GM21825 (cell line): ENCODE measurements at regions not wholly inside any gene's neighbourhood (a gene's known extent, or its start where the extent isn't known, plus 50 kb on each side); places are given as distances from the start of the nearest gene placed in this dataset.

Source experiments
- ATAC-seq: cut with Tn5 transposase; IDR thresholded peaks from one replicate; pipeline ENCODE4 v1.9.1; 2021; ENCODE audit warnings: mild to moderate bottlenecking, moderate library complexity; ENCODE audit not compliant: unreplicated experiment

GRCh38 chr2:42927334-42928160, 135.2 kb upstream of the HAAO start:
- ATAC-seq = no peak

- no peak for ATAC-seq
These were observed 134.3 kb upstream of the HAAO start for GRCh38 chr2:42926434-42927333.

DNA sequence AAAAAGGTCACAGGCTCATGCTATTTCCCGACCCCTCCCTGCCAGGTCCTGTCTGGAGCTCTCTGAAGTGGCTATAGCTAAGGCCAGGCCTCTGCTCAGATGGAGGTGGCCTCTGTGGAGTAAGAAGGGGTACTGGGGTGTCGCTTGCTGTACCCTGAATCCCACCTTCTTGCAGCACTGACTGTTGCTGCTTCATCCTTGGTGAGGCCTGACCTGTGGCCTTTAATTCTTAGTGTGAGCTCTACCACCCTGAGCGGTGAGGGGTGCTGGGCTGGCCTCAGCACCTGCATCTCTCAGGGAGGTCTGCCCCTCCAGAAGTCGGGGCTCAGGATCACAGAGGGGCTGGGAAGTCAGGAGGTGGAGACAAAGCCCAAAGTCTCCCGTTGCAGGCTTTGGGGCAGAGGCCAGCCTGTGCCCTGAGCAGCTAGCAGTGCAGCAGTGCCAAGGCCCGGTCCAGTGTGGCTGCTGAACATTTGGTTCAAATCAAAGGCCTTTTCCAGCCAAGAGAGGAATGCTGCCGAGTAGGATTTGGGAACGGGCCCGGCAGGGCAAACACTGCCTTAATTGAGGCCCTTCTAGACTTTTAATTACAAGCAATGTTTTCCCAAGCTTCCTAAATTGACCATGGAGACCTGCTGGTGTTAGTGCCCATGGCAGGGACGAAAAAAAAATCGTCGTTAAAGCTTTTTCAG, 133.5 kb upstream of the HAAO start:
- no peak for ATAC-seq

- no peak for ATAC-seq
These were observed 132.1 kb upstream of the HAAO start for GRCh38 chr2:42924418-42924886.

- no peak for ATAC-seq
These were observed 131.4 kb upstream of the HAAO start for GRCh38 chr2:42923580-42924417.

DNA sequence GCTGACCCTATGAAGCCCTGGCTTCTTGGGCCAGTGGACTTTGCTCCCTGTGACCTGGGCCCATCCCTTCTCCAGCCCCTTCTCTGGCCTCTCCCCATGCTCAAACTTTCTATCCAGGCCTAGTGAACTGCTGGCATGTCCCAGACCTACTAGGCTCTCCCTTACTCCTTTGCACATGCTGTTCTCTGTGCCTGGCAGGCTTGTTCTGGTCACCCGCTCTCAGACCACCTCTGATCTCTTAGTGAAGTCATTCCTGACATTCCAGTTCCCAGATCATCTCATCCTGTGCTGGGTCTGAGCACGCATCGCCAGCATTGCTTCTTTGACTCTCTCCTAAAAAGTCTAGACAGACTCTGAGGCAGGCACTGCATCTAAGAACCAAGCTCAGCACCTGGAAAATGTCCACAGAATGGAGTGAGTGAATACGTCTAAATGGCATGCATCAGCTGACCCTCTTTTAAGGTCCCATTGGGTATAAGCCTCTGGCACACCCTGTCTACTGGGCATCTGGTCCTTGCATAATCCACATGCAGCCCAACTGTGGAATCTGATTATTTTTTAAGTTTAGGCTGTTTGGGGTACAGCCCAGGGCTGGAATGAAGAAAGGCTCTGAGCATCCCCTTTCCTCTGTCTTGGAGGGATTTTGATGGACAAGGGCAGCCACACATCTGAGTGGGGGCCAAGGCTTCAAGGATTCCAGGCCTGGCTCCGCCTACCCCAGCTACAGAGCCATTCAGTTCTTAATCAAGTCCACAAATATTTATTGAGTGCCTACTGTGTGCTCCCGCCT, 130.6 kb upstream of the HAAO start:
- ATAC-seq = no peak

DNA sequence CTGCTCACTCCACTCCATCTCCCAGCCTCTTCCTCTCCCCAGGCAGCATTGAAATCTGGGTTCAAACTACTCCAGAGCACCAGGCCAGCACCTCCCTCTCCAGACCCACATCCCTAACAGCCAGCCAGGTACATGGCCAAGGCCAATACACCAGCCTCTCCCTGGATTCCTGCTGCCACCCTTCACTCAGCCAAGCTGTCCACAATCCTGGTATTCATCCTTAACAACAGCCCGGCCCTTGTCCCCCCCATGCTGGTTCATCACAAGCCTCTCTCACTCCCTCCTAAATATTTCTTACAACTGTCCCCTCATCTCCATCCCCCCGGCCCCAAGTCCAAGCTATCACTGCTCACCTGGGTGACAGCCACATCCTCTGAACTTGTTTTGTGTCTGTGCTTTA, 129.9 kb upstream of the HAAO start:
- ATAC-seq = no peak

GRCh38 chr2:42921721-42922120, 129.3 kb upstream of the HAAO start:
- no peak for ATAC-seq

DNA sequence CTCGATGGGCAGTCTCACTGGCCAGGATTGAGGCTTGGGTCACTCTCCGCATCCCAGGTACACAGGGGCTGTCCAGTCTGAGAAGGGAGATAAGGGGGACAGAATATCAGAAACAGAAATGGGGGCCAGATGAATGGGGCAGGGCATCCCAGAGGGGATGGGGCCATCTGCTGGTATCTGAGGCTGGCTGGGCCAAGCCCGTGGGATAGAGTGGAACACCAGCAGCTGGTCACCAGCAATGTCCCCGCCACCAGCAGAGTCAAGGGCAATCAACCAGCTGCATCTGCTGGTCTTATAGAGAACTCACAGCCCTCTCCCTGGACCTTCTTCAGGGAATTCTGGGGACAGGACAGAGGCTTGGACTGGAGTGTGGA, 128.8 kb upstream of the HAAO start:
- no peak for ATAC-seq

DNA sequence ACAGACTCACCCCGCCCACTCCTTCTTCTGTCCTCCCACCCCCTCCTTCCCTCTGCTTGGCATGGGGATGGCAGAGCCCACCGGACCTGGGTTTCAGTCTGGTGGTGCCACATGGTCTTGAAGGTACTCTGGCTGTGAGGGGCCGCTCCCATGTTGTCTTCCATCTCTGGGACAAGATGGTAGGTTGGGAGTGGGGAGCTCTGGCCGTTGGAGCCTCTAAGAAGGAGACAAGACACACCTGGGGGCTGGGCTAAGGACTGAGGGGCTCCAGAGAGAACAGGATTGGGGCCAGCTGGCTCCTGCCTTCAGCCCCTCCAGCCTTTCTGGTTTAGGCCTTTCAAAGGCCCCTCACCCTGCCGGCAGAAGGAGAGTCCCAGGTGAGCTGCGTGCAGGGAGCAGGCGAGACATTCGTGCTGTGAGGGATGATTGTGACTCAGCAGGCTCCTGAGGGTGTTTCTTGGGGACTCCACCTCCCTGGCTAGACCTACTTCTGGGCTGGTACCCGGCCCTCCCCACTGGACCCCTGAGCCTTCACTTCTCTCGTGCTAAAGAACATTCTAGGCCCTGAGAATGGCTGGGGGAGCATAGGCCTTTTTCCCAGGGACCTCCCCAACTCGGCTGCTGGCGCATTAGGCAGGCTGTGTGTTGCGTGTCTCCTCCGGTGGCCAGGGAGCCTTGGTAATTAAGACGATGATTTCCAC, 128.2 kb upstream of the HAAO start:
- no peak for ATAC-seq

DNA sequence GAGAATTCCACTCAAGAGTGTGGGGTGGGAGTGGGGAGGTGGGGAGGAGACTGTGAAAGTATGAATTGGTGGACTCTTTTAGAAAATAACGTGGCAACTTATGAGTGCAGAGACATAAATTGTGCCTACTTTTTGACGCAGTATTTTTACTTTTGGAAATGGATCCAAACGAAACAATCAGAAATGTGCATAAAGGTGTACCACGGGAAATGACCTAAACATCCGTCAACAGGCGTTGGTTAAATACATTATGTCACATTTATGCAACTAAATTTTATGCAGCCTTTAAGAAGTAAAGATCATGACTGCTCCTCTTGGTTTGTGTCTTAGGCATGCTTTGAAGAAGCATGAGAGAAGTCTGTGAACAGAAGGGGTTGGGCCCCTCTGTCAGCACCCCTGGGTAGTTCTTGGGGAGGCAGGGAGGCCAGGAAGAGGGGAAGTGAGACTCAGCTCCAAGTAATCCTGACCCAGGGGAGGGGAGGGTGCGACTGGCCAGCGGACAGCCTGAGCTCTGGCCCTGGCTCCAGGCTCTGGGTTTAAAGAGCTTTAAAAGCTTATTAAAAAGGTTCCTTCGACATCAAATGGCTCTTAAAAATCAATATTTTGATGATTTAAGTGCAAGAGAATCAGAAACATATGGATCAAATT, 126.4 kb upstream of the HAAO start:
- no peak for ATAC-seq

GRCh38 chr2:42918041-42918440, 125.7 kb upstream of the HAAO start:
- ATAC-seq = no peak

DNA sequence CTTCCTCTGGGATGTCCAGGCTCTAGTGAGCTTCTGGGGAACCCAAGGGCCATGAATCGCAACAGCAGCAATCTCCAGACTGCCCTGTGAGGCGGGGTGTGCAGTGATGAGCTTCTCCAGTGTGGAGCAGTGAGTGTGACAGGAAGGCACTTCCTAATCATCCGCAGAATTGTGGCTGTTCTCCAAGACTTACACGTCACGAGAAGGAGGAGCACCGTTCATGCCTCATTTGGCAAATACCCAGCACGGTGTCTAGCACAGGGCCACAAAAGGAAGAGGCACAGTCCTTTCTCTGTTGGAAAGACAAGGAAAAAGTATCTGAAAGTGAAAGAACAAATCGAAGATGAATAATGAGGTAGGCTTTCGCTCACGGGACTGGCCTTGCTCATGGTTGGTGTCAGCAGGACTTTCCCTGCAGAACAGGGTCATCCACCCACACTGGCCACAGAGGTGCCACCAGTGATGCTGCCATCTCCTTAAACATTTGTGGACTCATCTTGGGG, 125.1 kb upstream of the HAAO start:
- ATAC-seq = peak; percentile 67

DNA sequence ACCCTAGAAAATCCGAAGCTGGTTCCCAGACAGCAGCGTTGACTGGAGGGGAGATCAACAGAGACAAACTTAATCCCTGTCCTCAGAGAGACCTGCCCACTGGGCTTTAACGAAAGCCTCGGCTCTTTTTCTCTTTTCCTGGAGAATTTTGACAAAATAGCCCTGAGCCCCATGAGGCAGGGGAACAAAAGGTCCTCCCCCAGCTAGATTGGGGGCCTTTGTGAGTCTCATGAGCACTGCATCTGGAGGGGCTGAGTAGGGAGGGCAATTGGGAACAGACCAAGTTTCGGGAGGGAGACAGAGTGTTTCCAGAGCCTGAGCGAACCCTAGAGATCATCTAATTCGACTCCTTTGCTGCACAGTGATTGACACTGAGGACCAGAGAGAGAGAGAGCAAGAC, 123.9 kb upstream of the HAAO start:
- no peak for ATAC-seq

DNA sequence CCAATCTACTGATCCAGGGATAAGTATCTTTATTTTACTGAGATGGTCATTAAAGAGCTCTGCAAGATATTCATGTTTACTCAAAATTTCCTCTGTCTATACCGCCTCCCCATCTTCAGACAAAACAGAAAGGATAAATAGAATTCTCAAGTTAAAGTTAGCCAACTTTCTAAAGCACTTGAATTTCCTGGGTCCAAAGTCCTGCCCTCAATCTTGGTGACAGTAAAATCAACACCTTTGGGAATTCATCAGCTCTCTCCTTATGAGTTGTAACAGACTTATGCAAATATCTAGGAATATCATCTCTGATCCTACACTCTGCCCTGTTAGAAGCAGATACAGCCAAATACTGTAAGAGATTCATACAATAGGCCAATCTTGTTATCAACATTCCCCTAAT, 122.5 kb upstream of the HAAO start:
- no peak for ATAC-seq

DNA sequence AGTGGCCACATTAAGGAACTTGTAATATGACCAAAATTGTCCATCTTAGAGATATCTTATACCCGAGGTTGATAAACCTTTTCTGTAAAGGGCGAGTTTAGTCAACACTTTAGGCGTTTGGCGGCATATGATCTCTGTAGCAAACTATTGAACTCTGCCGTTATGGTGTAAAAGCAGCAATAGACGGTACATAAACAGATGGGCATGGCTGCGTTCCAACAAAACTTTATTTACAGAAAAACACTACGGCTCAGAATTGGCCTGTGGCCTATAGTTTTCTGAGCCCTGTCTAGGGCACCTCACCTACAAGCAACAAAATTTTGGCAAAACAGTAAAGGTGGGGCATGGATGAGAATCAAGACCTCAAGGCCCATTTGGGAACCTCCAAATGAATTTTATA, 121.9 kb upstream of the HAAO start:
- ATAC-seq = no peak

DNA sequence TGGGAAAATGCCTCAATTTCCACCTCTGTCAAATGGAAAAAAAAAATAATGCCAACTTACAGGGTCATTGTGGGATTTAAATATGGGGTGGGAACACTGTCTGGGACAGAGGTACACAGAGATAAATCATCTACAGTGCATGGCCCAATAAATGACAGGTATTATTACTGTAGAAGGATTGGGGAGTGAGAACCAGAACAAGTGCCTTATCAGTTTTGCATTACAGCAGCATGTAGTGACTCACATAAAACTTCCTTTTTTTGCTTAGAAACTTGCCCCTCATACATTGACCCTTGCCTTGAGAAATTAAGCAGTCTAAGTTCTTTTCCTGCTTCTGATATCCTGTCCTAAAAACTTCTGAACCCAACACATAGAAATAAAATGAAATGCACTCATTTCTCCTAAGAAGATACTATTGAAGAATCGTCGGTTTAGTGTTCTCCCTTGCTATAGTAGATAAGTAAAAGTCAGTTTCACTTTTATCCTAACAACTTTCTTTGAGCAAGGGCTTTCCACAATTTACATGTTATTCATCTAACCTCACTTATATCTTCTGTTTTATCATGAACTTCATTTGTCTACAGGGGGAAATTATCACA, 121.0 kb upstream of the HAAO start:
- no peak for ATAC-seq
